Gastrocnemius medialis (tissue), 4 donors: ENCODE measurements at regions not wholly inside any gene's neighbourhood (a gene's known extent, or its start where the extent isn't known, plus 50 kb on each side); places are given as distances from the start of the nearest gene placed in this dataset.
A peak's percentile ranks its signal among the peaks of the same experiment; 100 is the strongest.

Experiments used
- ATAC-seq, 2 donors: fragments of 150-250 bp; one replicate each; pipeline ENCODE4 v1.9.1; 2016
- DNase-seq, 2 donors: peaks; one replicate each; pipeline ENCODE4 v3.0.0-alpha.2; 2019
- H3K27ac ChIP-seq, 4 donors: fragments of 200-600 bp; sonication (generic); 1 replicate in 1 of 4; 2 replicates in 3 of 4; pipeline ENCODE4 v1.5.1; 2016 to 2018; ENCODE audit warnings: mild to moderate bottlenecking in 2 of 4, moderate library complexity in 1 of 4
- H3K27me3 ChIP-seq, 3 donors: fragments of 200-600 bp; sonication (generic) in 2 of 3; 1 replicate in 1 of 3; 2 replicates in 2 of 3; pipeline versions ENCODE4 v1.5.1 to v1.6.0; 2016 to 2019; ENCODE audit warnings: mild to moderate bottlenecking in 1 of 3, moderate library complexity in 1 of 3
- H3K36me3 ChIP-seq, 2 donors: fragments of 200-600 bp; sonication (generic) in 1 of 2; one replicate each; pipeline ENCODE4 v1.5.1; 2017 to 2018
- H3K4me1 ChIP-seq, 2 donors: fragments of 200-600 bp; sonication (generic) in 1 of 2; one replicate each; pipeline ENCODE4 v1.5.1; 2016 to 2017; ENCODE audit warnings: mild to moderate bottlenecking in 2 of 2
- H3K4me3 ChIP-seq, 4 donors: fragments of 200-600 bp; sonication (generic) in 3 of 4; 1 replicate in 1 of 4; 2 replicates in 3 of 4; pipeline ENCODE4 v1.5.1; 2016 to 2019; ENCODE audit warnings: mild to moderate bottlenecking in 2 of 4
- H3K9me3 ChIP-seq, 3 donors: fragments of 200-600 bp; sonication (generic) in 2 of 3; 1 replicate in 1 of 3; 2 replicates in 2 of 3; pipeline ENCODE4 v1.5.1; 2016 to 2019
- CTCF ChIP-seq, 5 experiments: fragments of 450-650 bp in 3 of 5; fragments of 200-600 bp in 2 of 5; sonication (generic) in 2 of 5; IDR thresholded peaks in 4 of 5; conservative IDR thresholded peaks in 1 of 5; 1 replicate in 4 of 5; 2 replicates in 1 of 5; pipeline ENCODE4 v1.5.1; 2016 to 2019; ENCODE audit warnings: antibody characterized with exemption in 5 of 5, mild to moderate bottlenecking in 3 of 5, moderate library complexity in 3 of 5
- POLR2A ChIP-seq, 2 donors: fragments of 450-650 bp; IDR thresholded peaks; one replicate each; pipeline ENCODE4 v1.6.1; 2017; ENCODE audit warnings: antibody characterized with exemption in 2 of 2, mild to moderate bottlenecking in 2 of 2, moderate library complexity in 2 of 2
- in situ Hi-C, 4 donors: fragments of 200-750 bp; cut with MboI; loops; one replicate each; pipeline versions ENCODE4 v1.15.0 to v1.8.0; 2017; ENCODE audit warnings: low sequenced_read_pairs in 4 of 4
- intact Hi-C: fragments of 100-400 bp; cut with DNase I; formaldehyde crosslinking; loops from one replicate; pipeline ENCODE4 v1.15.1; 2023; ENCODE audit warnings: low total_unique reads

GRCh38 chr2:217740178-217740577 lies 262.6 kb downstream of the TNS1 start:
- H3K4me3 ChIP-seq: no peak overlapping the region
- DNase-seq: no peak
- peaks cover 13 to 14% of the 10 kb centered on the region in 2 donors for H3K4me1 ChIP-seq
- H3K27me3 ChIP-seq: no peaks in the 10 kb centered on the region
- peak; percentile 14 to 35 for ATAC-seq
- intact Hi-C loops: no loop called here
- H3K9me3 ChIP-seq: no peaks in the 10 kb centered on the region
- H3K27ac ChIP-seq: peak overlapping the region; percentile 10 to 64 (median 48)
- in situ Hi-C loops: loop anchor here in 1 of 4 donors (25.0 kb wide), 1 partner anchor 1228 kb away; no protein-coding TSS in a partner anchor
- TF ChIP-seq POLR2A (IDR thresholded peaks at IDR 0.05) (peak in 1 of 2 donors; percentile 11), CTCF (IDR thresholded peaks at IDR 0.05 in 4 of 5, conservative IDR thresholded peaks at IDR 0.05 in 1 of 5) (no peak)
- H3K36me3 ChIP-seq: no peaks in the 10 kb centered on the region

- TF ChIP-seq POLR2A (IDR thresholded peaks at IDR 0.05) (no peak), CTCF (IDR thresholded peaks at IDR 0.05 in 4 of 5, conservative IDR thresholded peaks at IDR 0.05 in 1 of 5) (no peak)
- peaks cover 13 to 14% of the 10 kb centered on the region in 2 donors for H3K4me1 ChIP-seq
- H3K27ac ChIP-seq: peak overlapping the region in 3 of 4 donors; percentile 2 to 50 (median 45)
- no peak for DNase-seq
- H3K9me3 ChIP-seq: no peaks in the 10 kb centered on the region
- H3K27me3 ChIP-seq: no peaks in the 10 kb centered on the region
- intact Hi-C loops (no loop called here), in situ Hi-C loops (loop anchor here in 1 of 4 donors (25.0 kb wide), 1 partner anchor 1227 kb away; no protein-coding TSS in a partner anchor)
- no peak overlapping the region for H3K4me3 ChIP-seq
- ATAC-seq: no peak
- no peaks in the 10 kb centered on the region for H3K36me3 ChIP-seq
These were observed 263.1 kb downstream of the TNS1 start for GRCh38 chr2:217739741-217740140.

GRCh38 chr2:217738061-217738460 lies 264.7 kb downstream of the TNS1 start:
- intact Hi-C loops (no loop called here), in situ Hi-C loops (loop anchor here in 1 of 4 donors (25.0 kb wide), 1 partner anchor 1226 kb away; no protein-coding TSS in a partner anchor)
- Histone ChIP-seq H3K4me3 (no peak overlapping the region), H3K4me1 (peaks cover 14 to 18% of the 10 kb centered on the region in 2 donors), H3K36me3 (no peaks in the 10 kb centered on the region), H3K27me3 (no peaks in the 10 kb centered on the region), H3K9me3 (no peaks in the 10 kb centered on the region), H3K27ac (peak overlapping the region in 1 of 4 donors; percentile 15)
- no peak for ATAC-seq
- TF ChIP-seq CTCF (IDR thresholded peaks at IDR 0.05 in 4 of 5, conservative IDR thresholded peaks at IDR 0.05 in 1 of 5) (no peak), POLR2A (IDR thresholded peaks at IDR 0.05) (no peak)
- no peak for DNase-seq

- Histone ChIP-seq H3K4me3 (no peak overlapping the region), H3K4me1 (peaks cover 14 to 18% of the 10 kb centered on the region in 2 donors), H3K27me3 (no peaks in the 10 kb centered on the region), H3K36me3 (no peaks in the 10 kb centered on the region), H3K9me3 (no peaks in the 10 kb centered on the region), H3K27ac (peak overlapping the region in 1 of 4 donors; percentile 18)
- TF ChIP-seq CTCF (IDR thresholded peaks at IDR 0.05 in 4 of 5, conservative IDR thresholded peaks at IDR 0.05 in 1 of 5): no peak
- TF ChIP-seq POLR2A (IDR thresholded peaks at IDR 0.05): no peak
- in situ Hi-C loops (loop anchor here in 1 of 4 donors (25.0 kb wide), 1 partner anchor 1225 kb away; no protein-coding TSS in a partner anchor), intact Hi-C loops (no loop called here)
- ATAC-seq: no peak
- DNase-seq: no peak
These were observed 265.8 kb downstream of the TNS1 start for GRCh38 chr2:217736776-217737550.
